ENCODE measurements at regions not wholly inside any gene's neighbourhood (a gene's known extent, or its start where the extent isn't known, plus 50 kb on each side); places are given as distances from the start of the nearest gene placed in this dataset.
"Not testable (repeated sequence)": the region's sequence is repeated elsewhere in the genome, so short reads cannot be mapped to it uniquely, and the experiment has no call there.

DNA sequence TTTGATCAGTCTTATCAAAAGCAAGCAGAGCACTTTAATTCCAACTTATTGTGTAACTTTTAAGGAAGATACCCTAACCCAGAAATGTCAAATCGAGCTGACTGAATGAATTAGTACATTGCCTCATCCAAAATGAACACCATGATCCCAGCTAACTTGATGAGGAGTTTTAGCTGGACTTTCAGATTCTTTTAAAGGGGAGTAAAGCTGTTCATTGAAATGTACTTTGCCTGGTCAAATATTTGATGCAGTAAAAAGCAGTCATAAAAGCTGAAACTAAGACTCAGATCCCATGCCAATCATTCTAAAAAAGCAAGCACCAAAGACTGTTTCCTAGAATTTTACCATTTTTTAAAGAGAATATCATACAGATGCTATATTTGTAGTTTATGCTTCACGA, 114.1 kb downstream of the FSCB start:
- Histone ChIP-seq H3K79me2 (ENCODE audit: insufficient read depth, low read length) (no peaks in the 10 kb centered on the region), H4K20me1 (ENCODE audit: insufficient read depth, low read length) (no peaks in the 10 kb centered on the region), H3K36me3 (ENCODE audit: insufficient read depth, low read length) (no peaks in the 10 kb centered on the region), H3K9ac (ENCODE audit: low read depth, low read length) (no peak overlapping the region), H3K4me3 (ENCODE audit: low read depth in 1 of 2, low read length in 2 of 2) (no peak overlapping the region), H3K4me2 (ENCODE audit: insufficient read depth, low read length) (no peak overlapping the region), H3K9me3 (ENCODE audit: insufficient read depth, low read length, severe bottlenecking) (no peaks in the 10 kb centered on the region), H2AFZ (ENCODE audit: low read depth, low read length) (no peak overlapping the region), H3K4me1 (ENCODE audit: insufficient read depth, low read length) (no peaks in the 10 kb centered on the region), H3K27ac (ENCODE audit: low read length) (no peak overlapping the region), H3K27me3 (ENCODE audit: insufficient read depth, low read length, poor library complexity) (no peaks in the 10 kb centered on the region)
- DNase-seq: no peak
- TF ChIP-seq, protein P1, sequence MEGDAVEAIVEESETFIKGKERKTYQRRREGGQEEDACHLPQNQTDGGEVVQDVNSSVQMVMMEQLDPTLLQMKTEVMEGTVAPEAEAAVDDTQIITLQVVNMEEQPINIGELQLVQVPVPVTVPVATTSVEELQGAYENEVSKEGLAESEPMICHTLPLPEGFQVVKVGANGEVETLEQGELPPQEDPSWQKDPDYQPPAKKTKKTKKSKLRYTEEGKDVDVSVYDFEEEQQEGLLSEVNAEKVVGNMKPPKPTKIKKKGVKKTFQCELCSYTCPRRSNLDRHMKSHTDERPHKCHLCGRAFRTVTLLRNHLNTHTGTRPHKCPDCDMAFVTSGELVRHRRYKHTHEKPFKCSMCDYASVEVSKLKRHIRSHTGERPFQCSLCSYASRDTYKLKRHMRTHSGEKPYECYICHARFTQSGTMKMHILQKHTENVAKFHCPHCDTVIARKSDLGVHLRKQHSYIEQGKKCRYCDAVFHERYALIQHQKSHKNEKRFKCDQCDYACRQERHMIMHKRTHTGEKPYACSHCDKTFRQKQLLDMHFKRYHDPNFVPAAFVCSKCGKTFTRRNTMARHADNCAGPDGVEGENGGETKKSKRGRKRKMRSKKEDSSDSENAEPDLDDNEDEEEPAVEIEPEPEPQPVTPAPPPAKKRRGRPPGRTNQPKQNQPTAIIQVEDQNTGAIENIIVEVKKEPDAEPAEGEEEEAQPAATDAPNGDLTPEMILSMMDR (IDR thresholded peaks at IDR 0.05; ENCODE audit: borderline replicate concordance, extremely low read depth, low read length, poor library complexity, severe bottlenecking): no peak
- TF ChIP-seq EZH2 (IDR thresholded peaks at IDR 0.05; ENCODE audit: borderline replicate concordance, low read depth, low read length, severe bottlenecking): no peak
- ATAC-seq (ENCODE audit: insufficient read depth, low read depth): no peak

GRCh38 chr14:44388306-44388705, 118.8 kb downstream of the FSCB start:
- DNase-seq (no peak), ATAC-seq (ENCODE audit: insufficient read depth, low read depth) (no peak)
- H3K27me3 ChIP-seq (ENCODE audit: insufficient read depth, low read length, poor library complexity): no peaks in the 10 kb centered on the region
- no peak overlapping the region for H3K4me3 ChIP-seq (ENCODE audit: low read depth in 1 of 2, low read length in 2 of 2)
- H3K36me3 ChIP-seq (ENCODE audit: insufficient read depth, low read length): no peaks in the 10 kb centered on the region
- H4K20me1 ChIP-seq (ENCODE audit: insufficient read depth, low read length): no peaks in the 10 kb centered on the region
- H3K9ac ChIP-seq (ENCODE audit: low read depth, low read length): no peak overlapping the region
- no peak overlapping the region for H3K4me2 ChIP-seq (ENCODE audit: insufficient read depth, low read length)
- H3K27ac ChIP-seq (ENCODE audit: low read length): no peak overlapping the region
- no peaks in the 10 kb centered on the region for H3K4me1 ChIP-seq (ENCODE audit: insufficient read depth, low read length)
- no peaks in the 10 kb centered on the region for H3K79me2 ChIP-seq (ENCODE audit: insufficient read depth, low read length)
- TF ChIP-seq, protein P1 (IDR thresholded peaks at IDR 0.05; ENCODE audit: borderline replicate concordance, extremely low read depth, low read length, poor library complexity, severe bottlenecking): no peak
- H2AFZ ChIP-seq (ENCODE audit: low read depth, low read length): no peak overlapping the region
- H3K9me3 ChIP-seq (ENCODE audit: insufficient read depth, low read length, severe bottlenecking): no peaks in the 10 kb centered on the region

DNA sequence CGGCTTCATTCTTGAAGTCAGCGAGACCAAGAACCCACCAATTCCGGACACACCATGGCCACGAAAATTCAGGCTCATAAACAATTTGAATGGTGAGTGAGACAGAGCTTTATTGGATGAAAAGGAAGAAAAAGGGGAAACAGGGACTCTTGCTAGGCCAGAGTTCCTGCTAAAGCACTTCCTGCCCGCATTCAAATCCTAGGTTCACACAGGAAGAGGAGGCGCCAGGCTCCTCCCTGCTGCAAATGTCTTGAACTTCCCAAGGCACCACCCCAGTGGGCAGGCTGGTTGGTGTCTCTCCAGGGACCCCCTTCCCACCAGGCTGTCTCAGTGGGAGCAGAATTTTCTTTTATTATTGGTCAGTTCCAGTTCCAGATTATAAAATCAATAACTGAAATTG, 121.2 kb downstream of the FSCB start:
- TF ChIP-seq, protein P1 (IDR thresholded peaks at IDR 0.05; ENCODE audit: borderline replicate concordance, extremely low read depth, low read length, poor library complexity, severe bottlenecking): no peak
- TF ChIP-seq EZH2 (IDR thresholded peaks at IDR 0.05; ENCODE audit: borderline replicate concordance, low read depth, low read length, severe bottlenecking): no peak
- no peak for ATAC-seq (ENCODE audit: insufficient read depth, low read depth)
- Histone ChIP-seq H3K79me2 (ENCODE audit: insufficient read depth, low read length) (no peaks in the 10 kb centered on the region), H2AFZ (ENCODE audit: low read depth, low read length) (no peak overlapping the region), H3K36me3 (ENCODE audit: insufficient read depth, low read length) (no peaks in the 10 kb centered on the region), H3K9ac (ENCODE audit: low read depth, low read length) (no peak overlapping the region), H3K4me1 (ENCODE audit: insufficient read depth, low read length) (no peaks in the 10 kb centered on the region), H3K27ac (ENCODE audit: low read length) (no peak overlapping the region), H3K27me3 (ENCODE audit: insufficient read depth, low read length, poor library complexity) (no peaks in the 10 kb centered on the region), H3K4me3 (ENCODE audit: low read depth in 1 of 2, low read length in 2 of 2) (no peak overlapping the region), H3K4me2 (ENCODE audit: insufficient read depth, low read length) (no peak overlapping the region), H4K20me1 (ENCODE audit: insufficient read depth, low read length) (no peaks in the 10 kb centered on the region), H3K9me3 (ENCODE audit: insufficient read depth, low read length, severe bottlenecking) (no peaks in the 10 kb centered on the region)
- DNase-seq: no peak

GRCh38 chr14:44385296-44385695, 121.8 kb downstream of the FSCB start:
- not testable (repeated sequence) for H3K4me2 ChIP-seq (ENCODE audit: insufficient read depth, low read length); H3K27me3 ChIP-seq (ENCODE audit: insufficient read depth, low read length, poor library complexity); ATAC-seq (ENCODE audit: insufficient read depth, low read depth); H3K4me3 ChIP-seq (ENCODE audit: low read depth in 1 of 2, low read length in 2 of 2); H3K79me2 ChIP-seq (ENCODE audit: insufficient read depth, low read length); H3K4me1 ChIP-seq (ENCODE audit: insufficient read depth, low read length); DNase-seq; H2AFZ ChIP-seq (ENCODE audit: low read depth, low read length); H4K20me1 ChIP-seq (ENCODE audit: insufficient read depth, low read length); H3K9ac ChIP-seq (ENCODE audit: low read depth, low read length); H3K27ac ChIP-seq (ENCODE audit: low read length); H3K9me3 ChIP-seq (ENCODE audit: insufficient read depth, low read length, severe bottlenecking); H3K36me3 ChIP-seq (ENCODE audit: insufficient read depth, low read length)

DNA sequence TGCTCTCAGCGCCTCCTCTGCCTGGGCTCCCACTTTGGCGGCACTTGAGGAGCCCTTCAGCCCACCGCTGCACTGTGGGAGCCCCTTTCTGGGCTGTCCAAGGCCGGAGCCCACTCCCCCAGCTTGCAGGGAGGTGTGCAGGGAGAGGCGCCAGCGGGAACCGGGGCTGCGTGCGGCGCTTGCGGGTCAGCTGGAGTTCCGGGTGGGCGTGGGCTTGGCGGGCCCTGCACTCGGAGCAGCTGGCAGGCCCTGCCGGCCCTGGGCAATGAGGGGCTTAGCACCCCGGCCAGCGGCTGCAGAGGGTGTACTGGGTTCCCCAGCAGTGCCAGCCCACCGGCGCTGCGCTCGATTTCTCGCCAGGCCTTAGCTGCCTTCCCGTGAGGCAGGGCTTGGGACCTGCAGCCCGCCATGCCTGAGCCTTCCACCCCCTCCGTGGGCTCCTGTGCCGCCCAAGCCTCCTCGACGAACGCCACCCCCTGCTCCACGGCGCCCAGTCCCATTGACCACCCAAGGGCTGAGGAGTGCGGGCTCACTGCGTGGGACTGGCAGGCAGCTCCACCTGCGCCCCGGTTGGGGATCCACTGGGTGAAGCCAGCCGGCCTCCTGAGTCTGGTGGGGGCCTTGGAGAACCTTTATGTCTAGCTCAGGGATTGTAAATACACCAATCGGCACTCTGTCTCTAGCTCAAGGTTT, 122.3 kb downstream of the FSCB start:
- H3K4me2 ChIP-seq (ENCODE audit: insufficient read depth, low read length); H3K27ac ChIP-seq (ENCODE audit: low read length); H4K20me1 ChIP-seq (ENCODE audit: insufficient read depth, low read length); H2AFZ ChIP-seq (ENCODE audit: low read depth, low read length); ATAC-seq (ENCODE audit: insufficient read depth, low read depth); H3K9ac ChIP-seq (ENCODE audit: low read depth, low read length); H3K9me3 ChIP-seq (ENCODE audit: insufficient read depth, low read length, severe bottlenecking); H3K4me3 ChIP-seq (ENCODE audit: low read depth in 1 of 2, low read length in 2 of 2); H3K79me2 ChIP-seq (ENCODE audit: insufficient read depth, low read length); H3K4me1 ChIP-seq (ENCODE audit: insufficient read depth, low read length); H3K36me3 ChIP-seq (ENCODE audit: insufficient read depth, low read length); H3K27me3 ChIP-seq (ENCODE audit: insufficient read depth, low read length, poor library complexity); DNase-seq: not testable (repeated sequence)

All from DND-41 (cell line).